HepG2 (cell line): ENCODE measurements at regions not wholly inside any gene's neighbourhood (a gene's known extent, or its start where the extent isn't known, plus 50 kb on each side); places are given as distances from the start of the nearest gene placed in this dataset.

Experiments used
- AHDC1 ChIP-seq: sonication (generic); formaldehyde crosslinking; IDR thresholded peaks from 2 replicates; pipeline ENCODE4 v1.5.1; 2020; ENCODE audit warnings: mild to moderate bottlenecking, missing genetic modification reagents, borderline replicate concordance
- DDIT3 ChIP-seq: sonication (generic); formaldehyde crosslinking; IDR thresholded peaks from 2 replicates; pipeline ENCODE4 v1.4.0; 2020; ENCODE audit warnings: mild to moderate bottlenecking, missing genetic modification reagents
- DR1 ChIP-seq: sonication (generic); formaldehyde crosslinking; IDR thresholded peaks from 2 replicates; pipeline ENCODE4 v1.8.0; 2021; ENCODE audit warnings: mild to moderate bottlenecking, missing genetic modification reagents, inconsistent platforms
- GATAD2A ChIP-seq: IDR thresholded peaks from 2 replicates; pipeline ENCODE4 v1.6.1; 2016
- KAT2B ChIP-seq: fragments of 150-350 bp; IDR thresholded peaks from 2 replicates; pipeline ENCODE4 v1.6.1; 2014; ENCODE audit warnings: low read depth, low read length, borderline replicate concordance
- MTF2 ChIP-seq: sonication (generic); formaldehyde crosslinking; IDR thresholded peaks from 2 replicates; pipeline ENCODE4 v1.5.0; 2020; ENCODE audit warnings: missing genetic modification reagents, borderline replicate concordance
- NR2F2 ChIP-seq: IDR thresholded peaks from 2 replicates; pipeline ENCODE4 v1.6.1; 2012; ENCODE audit warnings: low read depth, inconsistent platforms, borderline replicate concordance
- POLR2A ChIP-seq, 2 experiments: IDR thresholded peaks; 2 replicates each; pipeline ENCODE4 v1.6.1; 2011; ENCODE audit warnings: low read depth in 2 of 2, low read length in 2 of 2, mild to moderate bottlenecking in 1 of 2, moderate library complexity in 1 of 2; ENCODE audit not compliant: insufficient read depth in 1 of 2
- SAP130 ChIP-seq: IDR thresholded peaks from 2 replicates; pipeline ENCODE4 v1.6.1; 2016; ENCODE audit warnings: low read depth
- ZHX2 ChIP-seq, 2 experiments: sonication (generic) in 1 of 2; formaldehyde crosslinking in 1 of 2; IDR thresholded peaks; 2 replicates each; pipeline versions ENCODE4 v1.6.1 to v1.9.0; 2014 to 2022; ENCODE audit warnings: antibody characterized with exemption in 1 of 2, borderline replicate concordance in 1 of 2, inconsistent platforms in 1 of 2, low read depth in 1 of 2, missing genetic modification reagents in 1 of 2
- ZNF264 ChIP-seq: sonication (generic); formaldehyde crosslinking; IDR thresholded peaks from 2 replicates; pipeline ENCODE4 v1.4.0; 2020; ENCODE audit warnings: missing genetic modification reagents
- ZNF280D ChIP-seq: sonication (generic); formaldehyde crosslinking; IDR thresholded peaks from 2 replicates; pipeline ENCODE4 v1.5.1; 2020; ENCODE audit warnings: mild to moderate bottlenecking, missing genetic modification reagents
- TF ChIP-seq, protein P1 (sequence below): IDR thresholded peaks from 2 replicates; pipeline ENCODE4 v1.6.1; 2016

GRCh38 chr14:31941487-31941886, 135.6 kb upstream of the ARHGAP5 start (continued):
- TF ChIP-seq ZHX2 (IDR thresholded peaks at IDR 0.05; ENCODE audit: low read depth) (no peak), ZHX2 (CRISPR knock-in tag; IDR thresholded peaks at IDR 0.05; ENCODE audit: borderline replicate concordance) (no peak), KAT2B (no peak), MTF2 (CRISPR knock-in tag) (no peak), DR1 (CRISPR knock-in tag) (no peak), SAP130 (CRISPR knock-in tag) (peak; percentile 69), ZNF280D (CRISPR knock-in tag) (no peak), POLR2A (IDR thresholded peaks at IDR 0.05; ENCODE audit: insufficient read depth in 1 of 2, low read depth in 2 of 2, low read length in 2 of 2) (no peak), AHDC1 (CRISPR knock-in tag) (no peak), DDIT3 (CRISPR knock-in tag) (no peak), ZNF264 (CRISPR knock-in tag) (0 out of 2 replicates have a peak, but pooled peaks have one; percentile 16), GATAD2A (peak; percentile 82), NR2F2 (no peak)
- TF ChIP-seq, protein P1, sequence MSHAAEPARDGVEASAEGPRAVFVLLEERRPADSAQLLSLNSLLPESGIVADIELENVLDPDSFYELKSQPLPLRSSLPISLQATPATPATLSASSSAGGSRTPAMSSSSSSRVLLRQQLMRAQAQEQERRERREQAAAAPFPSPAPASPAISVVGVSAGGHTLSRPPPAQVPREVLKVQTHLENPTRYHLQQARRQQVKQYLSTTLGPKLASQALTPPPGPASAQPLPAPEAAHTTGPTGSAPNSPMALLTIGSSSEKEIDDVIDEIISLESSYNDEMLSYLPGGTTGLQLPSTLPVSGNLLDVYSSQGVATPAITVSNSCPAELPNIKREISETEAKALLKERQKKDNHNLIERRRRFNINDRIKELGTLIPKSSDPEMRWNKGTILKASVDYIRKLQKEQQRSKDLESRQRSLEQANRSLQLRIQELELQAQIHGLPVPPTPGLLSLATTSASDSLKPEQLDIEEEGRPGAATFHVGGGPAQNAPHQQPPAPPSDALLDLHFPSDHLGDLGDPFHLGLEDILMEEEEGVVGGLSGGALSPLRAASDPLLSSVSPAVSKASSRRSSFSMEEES: peak; percentile 53; the same call in 1 of the 2 replicates
